GM23338 (cell line): ENCODE measurements at regions not wholly inside any gene's neighbourhood (a gene's known extent, or its start where the extent isn't known, plus 50 kb on each side); places are given as distances from the start of the nearest gene placed in this dataset.

Experiments used
- ATAC-seq: fragments of 200-7000 bp; cut with Tn5 transposase; 3 replicates; pipeline ENCODE4 v1.9.1; 2020
- DNase-seq: peaks from one replicate; pipeline ENCODE4 v3.0.0-alpha.2; 2015; ENCODE audit warnings: low spot score
- H2AFZ ChIP-seq: fragments of 200-600 bp; sonication (generic); 2 replicates; pipeline ENCODE4 v1.8.0; 2016; ENCODE audit warnings: antibody characterized with exemption, mild to moderate bottlenecking, moderate library complexity
- H3F3A ChIP-seq: fragments of 200-600 bp; sonication (generic); replicated peaks from 2 replicates; pipeline ENCODE4 v1.8.0; 2017; ENCODE audit warnings: antibody characterized with exemption, mixed run types, low read depth
- H3K27ac ChIP-seq: fragments of 200-600 bp; sonication (generic); 2 replicates; pipeline ENCODE4 v1.6.1; 2016; ENCODE audit warnings: low read depth
- H3K27me3 ChIP-seq: fragments of 200-600 bp; sonication (generic); 2 replicates; pipeline ENCODE4 v1.8.0; 2016; ENCODE audit warnings: mild to moderate bottlenecking, mixed run types, moderate library complexity; ENCODE audit not compliant: insufficient read depth
- H3K36me3 ChIP-seq: fragments of 200-600 bp; sonication (generic); 2 replicates; pipeline ENCODE4 v1.8.0; 2016; ENCODE audit warnings: mild to moderate bottlenecking; ENCODE audit not compliant: insufficient read depth
- H3K4me1 ChIP-seq: fragments of 200-600 bp; sonication (generic); 2 replicates; pipeline ENCODE4 v1.8.0; 2016; ENCODE audit warnings: mild to moderate bottlenecking, moderate library complexity; ENCODE audit not compliant: insufficient read depth
- H3K4me2 ChIP-seq: fragments of 200-600 bp; sonication (generic); 2 replicates; pipeline ENCODE4 v1.7.1; 2017; ENCODE audit warnings: mixed run types
- H3K4me3 ChIP-seq: fragments of 200-600 bp; sonication (generic); 2 replicates; pipeline ENCODE4 v1.6.1; 2016; ENCODE audit warnings: mixed run types
- H3K79me2 ChIP-seq: fragments of 200-600 bp; sonication (generic); replicated peaks from 2 replicates; pipeline ENCODE4 v1.8.0; 2017; ENCODE audit warnings: mild to moderate bottlenecking; ENCODE audit not compliant: insufficient read depth
- H3K9me2 ChIP-seq: fragments of 200-600 bp; sonication (generic); 2 replicates; pipeline ENCODE4 v1.8.0; 2017; ENCODE audit not compliant: insufficient read depth
- H4K20me1 ChIP-seq: fragments of 200-600 bp; sonication (generic); replicated peaks from 2 replicates; pipeline ENCODE4 v1.8.0; 2017; ENCODE audit warnings: mild to moderate bottlenecking; ENCODE audit not compliant: insufficient read depth
- H3K27ac Mint-ChIP-seq: 2 replicates; pipeline ENCODE4 v1.8.0; 2020; ENCODE audit warnings: inconsistent platforms, mild to moderate bottlenecking, moderate library complexity, mixed read lengths
- H3K27me3 Mint-ChIP-seq: 3 replicates; pipeline ENCODE4 v1.8.0; 2022; ENCODE audit warnings: low read depth, mild to moderate bottlenecking, moderate library complexity, mixed read lengths, inconsistent platforms; ENCODE audit not compliant: insufficient read depth, poor library complexity
- H3K36me3 Mint-ChIP-seq: 3 replicates; pipeline ENCODE4 v1.8.0; 2021; ENCODE audit warnings: low read depth, mild to moderate bottlenecking, inconsistent platforms, moderate library complexity, mixed read lengths
- H3K4me1 Mint-ChIP-seq: 3 replicates; pipeline ENCODE4 v1.8.0; 2020; ENCODE audit warnings: mild to moderate bottlenecking, inconsistent platforms, mixed read lengths
- H3K4me3 Mint-ChIP-seq: 3 replicates; pipeline ENCODE4 v1.8.0; 2021; ENCODE audit warnings: moderate library complexity, mild to moderate bottlenecking, inconsistent platforms, mixed read lengths
- H3K9me3 Mint-ChIP-seq: 3 replicates; pipeline ENCODE4 v1.8.0; 2020; ENCODE audit warnings: moderate library complexity, mild to moderate bottlenecking, inconsistent platforms, mixed read lengths
- CREB1 ChIP-seq: fragments of 250-450 bp; sonication (Bioruptor Pico); IDR thresholded peaks from 2 replicates; pipeline ENCODE4 v1.5.0; 2020; ENCODE audit warnings: low read depth, mild to moderate bottlenecking, moderate library complexity
- EZH2 ChIP-seq: fragments of 200-600 bp; sonication (generic); IDR thresholded peaks from one replicate; pipeline ENCODE4 v1.8.0; 2017; ENCODE audit warnings: antibody characterized with exemption, mild to moderate bottlenecking, low read depth; ENCODE audit not compliant: unreplicated experiment
- EZH2phosphoT487 ChIP-seq: fragments of 200-600 bp; sonication (generic); IDR thresholded peaks from one replicate; pipeline ENCODE4 v1.8.1; 2018; ENCODE audit warnings: antibody characterized with exemption; ENCODE audit not compliant: unreplicated experiment
- JUNB ChIP-seq: IDR thresholded peaks from one replicate; pipeline ENCODE4 v1.6.1; 2016; ENCODE audit warnings: antibody characterized with exemption; ENCODE audit not compliant: unreplicated experiment
- NANOG ChIP-seq: IDR thresholded peaks from 2 replicates; pipeline ENCODE4 v1.6.1; 2016; ENCODE audit warnings: antibody characterized with exemption, borderline replicate concordance
- POLR2AphosphoS5 ChIP-seq: IDR thresholded peaks from 2 replicates; pipeline ENCODE4 v1.6.1; 2016; ENCODE audit warnings: antibody characterized with exemption, low read depth
- ZNF114 ChIP-seq: fragments of 250-450 bp; sonication (Bioruptor Pico); IDR thresholded peaks from 2 replicates; pipeline ENCODE4 v1.5.0; 2020; ENCODE audit warnings: mild to moderate bottlenecking, moderate library complexity
- TF ChIP-seq, protein P1 (sequence below): IDR thresholded peaks from one replicate; pipeline ENCODE4 v1.6.1; 2018; ENCODE audit warnings: antibody characterized with exemption; ENCODE audit not compliant: unreplicated experiment
- TF ChIP-seq, protein P2 (sequence below): IDR thresholded peaks from 2 replicates; pipeline ENCODE4 v1.6.1; 2016; ENCODE audit warnings: antibody characterized with exemption

DNA sequence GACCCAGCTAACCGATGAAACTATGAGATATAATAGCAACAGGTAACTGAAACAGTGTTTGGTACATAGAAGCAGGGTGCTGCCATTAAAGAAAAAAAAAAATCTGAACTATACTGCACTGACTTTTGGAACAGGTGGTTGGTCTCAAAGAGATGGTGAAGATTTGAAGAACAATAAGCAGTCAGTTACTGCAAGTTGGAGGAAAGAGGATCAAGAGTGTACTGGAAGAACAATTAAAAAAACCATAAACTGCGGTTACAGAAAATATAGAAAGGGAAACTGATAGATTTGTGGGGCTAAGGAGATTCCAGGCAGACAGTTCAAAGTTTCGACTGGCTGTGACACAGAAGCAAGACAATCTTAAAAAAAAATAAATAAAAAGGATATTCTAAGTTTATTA is 181.9 kb upstream of the TRAM1L1 start:
- H3K36me3 Mint-ChIP-seq: peaks cover 9% of the 10 kb centered on the region
- Histone ChIP-seq H3K27ac (no peak overlapping the region), H2AFZ (no peak overlapping the region), H3K4me3 (no peak overlapping the region), H3K9me2 (no peaks in the 10 kb centered on the region; the same call in 1 of the 2 replicates), H3K36me3 (no peaks in the 10 kb centered on the region), H3K4me2 (no peak overlapping the region), H3K79me2 (no peaks in the 10 kb centered on the region), H4K20me1 (no peaks in the 10 kb centered on the region), H3K4me1 (no peaks in the 10 kb centered on the region), H3F3A (no peaks in the 10 kb centered on the region), H3K27me3 (no peaks in the 10 kb centered on the region)
- DNase-seq (no peak), ATAC-seq (no peak)
- peaks cover 7% of the 10 kb centered on the region for H3K4me1 Mint-ChIP-seq
- TF ChIP-seq, protein P1, sequence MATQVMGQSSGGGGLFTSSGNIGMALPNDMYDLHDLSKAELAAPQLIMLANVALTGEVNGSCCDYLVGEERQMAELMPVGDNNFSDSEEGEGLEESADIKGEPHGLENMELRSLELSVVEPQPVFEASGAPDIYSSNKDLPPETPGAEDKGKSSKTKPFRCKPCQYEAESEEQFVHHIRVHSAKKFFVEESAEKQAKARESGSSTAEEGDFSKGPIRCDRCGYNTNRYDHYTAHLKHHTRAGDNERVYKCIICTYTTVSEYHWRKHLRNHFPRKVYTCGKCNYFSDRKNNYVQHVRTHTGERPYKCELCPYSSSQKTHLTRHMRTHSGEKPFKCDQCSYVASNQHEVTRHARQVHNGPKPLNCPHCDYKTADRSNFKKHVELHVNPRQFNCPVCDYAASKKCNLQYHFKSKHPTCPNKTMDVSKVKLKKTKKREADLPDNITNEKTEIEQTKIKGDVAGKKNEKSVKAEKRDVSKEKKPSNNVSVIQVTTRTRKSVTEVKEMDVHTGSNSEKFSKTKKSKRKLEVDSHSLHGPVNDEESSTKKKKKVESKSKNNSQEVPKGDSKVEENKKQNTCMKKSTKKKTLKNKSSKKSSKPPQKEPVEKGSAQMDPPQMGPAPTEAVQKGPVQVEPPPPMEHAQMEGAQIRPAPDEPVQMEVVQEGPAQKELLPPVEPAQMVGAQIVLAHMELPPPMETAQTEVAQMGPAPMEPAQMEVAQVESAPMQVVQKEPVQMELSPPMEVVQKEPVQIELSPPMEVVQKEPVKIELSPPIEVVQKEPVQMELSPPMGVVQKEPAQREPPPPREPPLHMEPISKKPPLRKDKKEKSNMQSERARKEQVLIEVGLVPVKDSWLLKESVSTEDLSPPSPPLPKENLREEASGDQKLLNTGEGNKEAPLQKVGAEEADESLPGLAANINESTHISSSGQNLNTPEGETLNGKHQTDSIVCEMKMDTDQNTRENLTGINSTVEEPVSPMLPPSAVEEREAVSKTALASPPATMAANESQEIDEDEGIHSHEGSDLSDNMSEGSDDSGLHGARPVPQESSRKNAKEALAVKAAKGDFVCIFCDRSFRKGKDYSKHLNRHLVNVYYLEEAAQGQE: no peak
- no peak for TF ChIP-seq CREB1 (CRISPR knock-in tag)
- TF ChIP-seq, protein P2, sequence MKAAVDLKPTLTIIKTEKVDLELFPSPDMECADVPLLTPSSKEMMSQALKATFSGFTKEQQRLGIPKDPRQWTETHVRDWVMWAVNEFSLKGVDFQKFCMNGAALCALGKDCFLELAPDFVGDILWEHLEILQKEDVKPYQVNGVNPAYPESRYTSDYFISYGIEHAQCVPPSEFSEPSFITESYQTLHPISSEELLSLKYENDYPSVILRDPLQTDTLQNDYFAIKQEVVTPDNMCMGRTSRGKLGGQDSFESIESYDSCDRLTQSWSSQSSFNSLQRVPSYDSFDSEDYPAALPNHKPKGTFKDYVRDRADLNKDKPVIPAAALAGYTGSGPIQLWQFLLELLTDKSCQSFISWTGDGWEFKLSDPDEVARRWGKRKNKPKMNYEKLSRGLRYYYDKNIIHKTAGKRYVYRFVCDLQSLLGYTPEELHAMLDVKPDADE: no peak
- TF ChIP-seq EZH2phosphoT487: no peak
- TF ChIP-seq POLR2AphosphoS5: no peak
- H3K4me3 Mint-ChIP-seq: no peak overlapping the region
- no peaks in the 10 kb centered on the region for H3K27me3 Mint-ChIP-seq
- H3K9me3 Mint-ChIP-seq: peaks cover 5% of the 10 kb centered on the region; the same call in 2 of the 3 replicates
- no peak overlapping the region for H3K27ac Mint-ChIP-seq

DNA sequence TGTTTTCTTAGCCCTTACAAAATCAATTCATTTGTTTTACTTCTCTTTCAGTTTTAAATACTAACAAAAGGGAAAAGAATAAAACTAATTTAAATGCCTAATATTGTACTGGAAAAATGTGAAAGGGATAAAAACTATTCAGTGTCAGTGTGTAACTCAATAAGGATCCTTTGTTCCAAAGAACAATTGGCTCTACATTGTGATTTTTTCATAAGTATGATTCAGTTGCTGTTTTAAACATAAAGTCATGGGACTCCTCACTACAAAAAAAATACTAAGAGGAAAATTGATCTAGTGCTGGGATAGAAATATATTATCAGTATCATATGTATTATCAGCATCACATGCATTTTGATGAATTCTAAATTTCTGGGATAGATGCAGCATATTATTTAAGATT is 199.4 kb upstream of the TRAM1L1 start:
- no peak for ATAC-seq
- no peak overlapping the region for H3K27ac ChIP-seq
- no peaks in the 10 kb centered on the region for H3K36me3 Mint-ChIP-seq

More for the DNA sequence above, 199.4 kb upstream of the TRAM1L1 start:
- Mint-ChIP-seq H3K27me3 (peaks cover 4% of the 10 kb centered on the region), H3K4me3 (no peak overlapping the region), H3K27ac (no peak overlapping the region), H3K4me1 (no peaks in the 10 kb centered on the region), H3K9me3 (no peaks in the 10 kb centered on the region)
- H3K36me3 ChIP-seq: no peaks in the 10 kb centered on the region
- H3K79me2 ChIP-seq: no peaks in the 10 kb centered on the region
- no peaks in the 10 kb centered on the region; the same call in 1 of the 2 replicates for H3K9me2 ChIP-seq
- no peak overlapping the region for H3K4me2 ChIP-seq
- H2AFZ ChIP-seq: no peak overlapping the region
- TF ChIP-seq NANOG: no peak
- no peak for TF ChIP-seq JUNB
- no peak for TF ChIP-seq CREB1 (CRISPR knock-in tag)
- TF ChIP-seq ZNF114 (CRISPR knock-in tag): no peak
- TF ChIP-seq, protein P2: no peak
- TF ChIP-seq EZH2: no peak
- TF ChIP-seq, protein P1: no peak
- H4K20me1 ChIP-seq: no peaks in the 10 kb centered on the region
- H3F3A ChIP-seq: no peaks in the 10 kb centered on the region
- no peaks in the 10 kb centered on the region for H3K4me1 ChIP-seq
- no peak overlapping the region for H3K4me3 ChIP-seq
- no peaks in the 10 kb centered on the region for H3K27me3 ChIP-seq
- no peak for DNase-seq
